Inflammatory macrophage (primary cell): ENCODE measurements at regions not wholly inside any gene's neighbourhood (a gene's known extent, or its start where the extent isn't known, plus 50 kb on each side); places are given as distances from the start of the nearest gene placed in this dataset.
"Not testable (repeated sequence)": the region's sequence is repeated elsewhere in the genome, so short reads cannot be mapped to it uniquely, and the experiment has no call there.

Experiments used
- DNase-seq, 2 donors: peaks; one replicate each; pipeline ENCODE4 v3.0.0-alpha.2; 2020 to 2022

GRCh38 chr7:24396387-24396786, 112.4 kb downstream of the NPY start:
- not testable (repeated sequence) for DNase-seq

- no peak for DNase-seq
Measured at GRCh38 chr7:24401628-24402593, 117.9 kb downstream of the NPY start.

- no peak for DNase-seq
Measured at GRCh38 chr7:24402655-24403054, 118.7 kb downstream of the NPY start.

- DNase-seq = no peak
Measured at GRCh38 chr7:24403557-24403956, 119.6 kb downstream of the NPY start.

GRCh38 chr7:24404315-24404714, 120.3 kb downstream of the NPY start:
- DNase-seq = no peak

GRCh38 chr7:24405002-24405401, 121.0 kb downstream of the NPY start:
- no peak for DNase-seq

GRCh38 chr7:24406053-24406788, 122.2 kb downstream of the NPY start:
- DNase-seq = no peak

- no peak for DNase-seq
Measured at GRCh38 chr7:24406789-24407299, 122.9 kb downstream of the NPY start.

GRCh38 chr7:24407965-24408364, 124.0 kb downstream of the NPY start:
- DNase-seq = no peak

GRCh38 chr7:24408798-24409430, 124.9 kb downstream of the NPY start:
- no peak for DNase-seq

GRCh38 chr7:24409431-24410024, 125.5 kb downstream of the NPY start:
- DNase-seq = no peak

GRCh38 chr7:24411226-24411625, 127.2 kb downstream of the NPY start:
- DNase-seq = no peak

GRCh38 chr7:24417526-24418120, 133.6 kb downstream of the NPY start:
- DNase-seq = no peak

GRCh38 chr7:24419077-24419476, 135.1 kb downstream of the NPY start:
- no peak for DNase-seq

GRCh38 chr7:24419511-24419910, 135.5 kb downstream of the NPY start:
- DNase-seq = no peak

- DNase-seq = no peak
Measured at GRCh38 chr7:24422441-24423010, 138.5 kb downstream of the NPY start.

- no peak for DNase-seq
Measured at GRCh38 chr7:24425664-24426063, 141.7 kb downstream of the NPY start.

GRCh38 chr7:24427048-24427447, 143.1 kb downstream of the NPY start:
- DNase-seq = no peak

GRCh38 chr7:24428676-24429075, 144.6 kb upstream of the PALS2 start:
- DNase-seq = no peak

- no peak for DNase-seq
Measured at GRCh38 chr7:24432677-24433076, 140.6 kb upstream of the PALS2 start.

GRCh38 chr7:24434972-24435371, 138.3 kb upstream of the PALS2 start:
- DNase-seq = no peak
